ENCODE measurements at regions not wholly inside any gene's neighbourhood (a gene's known extent, or its start where the extent isn't known, plus 50 kb on each side); places are given as distances from the start of the nearest gene placed in this dataset.
"Not testable (repeated sequence)": the region's sequence is repeated elsewhere in the genome, so short reads cannot be mapped to it uniquely, and the experiment has no call there.

DNA sequence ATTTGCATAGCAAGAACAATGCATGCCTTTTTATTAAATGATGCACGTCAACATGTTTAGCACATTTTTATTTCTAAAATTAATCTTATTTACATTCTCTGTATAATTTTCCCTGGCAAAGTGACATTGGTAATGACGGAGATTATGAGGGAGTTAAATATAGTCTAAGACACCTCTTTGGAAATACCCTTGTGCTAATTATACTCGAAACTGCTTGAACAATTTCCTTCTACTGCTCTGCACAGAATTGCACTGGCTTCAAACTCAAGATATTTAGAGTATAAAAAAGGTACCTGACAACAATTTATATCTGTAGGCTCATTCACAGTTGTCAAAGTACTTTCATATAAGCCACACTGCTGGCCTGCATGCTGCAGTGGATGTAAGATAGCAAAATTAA lies 602.7 kb downstream of the NXPH1 start:
- no peak for DNase-seq (ENCODE audit: low read depth, low spot score)

DNA sequence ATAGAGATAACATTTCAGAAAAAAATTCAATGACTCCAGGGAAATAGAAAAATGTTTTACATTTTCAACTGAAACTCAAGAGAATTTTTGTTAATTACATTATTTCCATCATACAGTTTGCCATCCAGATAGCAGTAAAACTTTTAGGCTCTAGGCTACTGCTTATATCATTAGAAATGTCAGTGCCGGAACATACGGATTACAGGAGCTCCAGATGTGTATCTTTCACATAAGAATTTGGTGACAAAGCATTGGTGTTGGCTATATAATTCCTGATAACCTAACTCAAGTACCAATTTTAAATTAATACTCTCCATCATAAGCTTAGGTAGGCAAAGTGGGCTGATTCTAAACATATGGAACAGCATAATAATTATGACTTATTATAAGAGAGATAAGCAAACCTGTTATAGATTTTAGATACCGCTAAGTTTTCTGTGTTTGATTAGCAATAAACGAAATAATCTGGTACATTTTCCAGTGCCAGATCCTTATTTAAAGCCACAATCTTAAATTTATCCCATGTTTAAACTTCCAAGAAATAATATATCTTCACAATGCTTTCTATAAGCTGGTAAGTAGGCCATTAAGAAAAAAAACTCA lies 637.9 kb downstream of the NXPH1 start:
- DNase-seq (ENCODE audit: low read depth, low spot score): no peak

DNA sequence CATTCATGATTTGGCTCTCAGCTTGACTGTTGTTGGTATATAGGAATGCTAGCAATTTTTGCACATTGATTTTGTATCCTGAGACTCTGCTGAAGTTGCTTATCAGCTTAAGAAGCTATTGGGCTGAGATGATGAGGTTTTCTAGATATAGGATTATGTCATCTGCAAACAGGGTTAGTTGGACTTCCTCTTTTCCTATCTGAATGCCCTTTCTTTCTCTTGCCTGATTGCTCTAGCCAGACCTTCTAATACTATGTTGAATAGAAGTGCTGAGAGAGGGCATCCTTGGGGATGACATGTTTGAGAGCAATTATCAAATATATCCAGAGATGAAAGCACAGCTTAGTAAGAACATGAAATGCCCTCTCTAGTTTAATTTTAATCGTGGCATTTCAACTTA lies 642.4 kb downstream of the NXPH1 start:
- DNase-seq (ENCODE audit: low read depth, low spot score): not testable (repeated sequence)

DNA sequence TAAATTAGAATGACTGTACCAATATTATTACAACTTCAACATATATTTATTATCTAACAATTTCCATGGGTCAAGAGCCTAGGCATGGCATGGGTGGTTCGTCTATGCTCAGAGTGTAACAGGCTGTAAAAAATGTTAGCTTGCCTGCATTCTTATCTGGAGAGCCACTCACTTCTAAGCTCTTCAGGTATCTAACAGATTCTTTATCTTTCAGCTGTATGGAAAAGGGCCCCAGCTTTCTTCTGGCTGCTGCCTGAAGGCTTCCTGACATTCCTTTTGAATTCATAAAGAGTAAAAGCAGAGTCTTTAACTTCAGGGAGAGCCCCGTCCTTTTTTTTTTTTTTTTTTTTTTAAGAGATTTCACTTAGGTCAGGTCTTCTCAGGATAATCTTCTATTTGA lies 648.8 kb downstream of the NXPH1 start:
- DNase-seq (ENCODE audit: low read depth, low spot score): no peak

DNA sequence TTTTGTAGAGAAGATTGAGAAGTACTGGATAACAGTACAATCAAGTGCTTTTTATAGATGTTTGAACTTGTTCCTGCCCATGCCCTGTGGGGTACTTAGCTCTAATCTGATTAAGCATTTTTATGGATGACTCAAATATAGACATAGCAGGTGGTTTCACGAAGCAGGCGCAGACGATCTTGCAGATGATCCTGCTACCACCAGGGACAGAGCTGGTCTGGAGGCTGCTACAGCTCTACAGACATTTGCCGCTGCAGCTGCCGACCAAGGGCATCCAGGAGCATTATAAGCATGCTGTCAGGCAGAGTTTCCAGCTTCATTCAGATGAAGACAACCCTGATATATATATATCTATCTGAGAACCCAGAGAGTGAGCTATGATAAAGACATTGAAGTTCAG lies 650.4 kb downstream of the NXPH1 start:
- no peak for DNase-seq (ENCODE audit: low read depth, low spot score)

DNA sequence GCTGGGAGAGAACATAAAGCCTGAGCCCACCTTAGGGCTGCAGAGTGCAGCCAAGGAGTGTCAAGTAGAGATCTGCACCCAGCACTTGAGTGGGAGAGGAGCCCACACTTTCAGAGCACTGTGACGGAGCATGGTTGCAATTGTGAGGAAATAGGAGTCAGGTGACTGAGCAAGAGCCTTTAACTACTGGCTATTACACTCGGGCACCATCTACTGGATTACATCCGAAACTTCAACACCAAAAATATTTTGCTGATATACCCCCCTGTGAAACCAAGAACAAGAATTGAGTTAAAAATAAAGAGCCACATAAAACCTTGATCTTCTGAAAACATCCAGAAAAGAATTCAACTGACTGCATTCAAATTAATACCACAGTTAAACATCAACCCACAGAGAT lies 657.9 kb downstream of the NXPH1 start:
- no peak for DNase-seq (ENCODE audit: low read depth, low spot score)

DNA sequence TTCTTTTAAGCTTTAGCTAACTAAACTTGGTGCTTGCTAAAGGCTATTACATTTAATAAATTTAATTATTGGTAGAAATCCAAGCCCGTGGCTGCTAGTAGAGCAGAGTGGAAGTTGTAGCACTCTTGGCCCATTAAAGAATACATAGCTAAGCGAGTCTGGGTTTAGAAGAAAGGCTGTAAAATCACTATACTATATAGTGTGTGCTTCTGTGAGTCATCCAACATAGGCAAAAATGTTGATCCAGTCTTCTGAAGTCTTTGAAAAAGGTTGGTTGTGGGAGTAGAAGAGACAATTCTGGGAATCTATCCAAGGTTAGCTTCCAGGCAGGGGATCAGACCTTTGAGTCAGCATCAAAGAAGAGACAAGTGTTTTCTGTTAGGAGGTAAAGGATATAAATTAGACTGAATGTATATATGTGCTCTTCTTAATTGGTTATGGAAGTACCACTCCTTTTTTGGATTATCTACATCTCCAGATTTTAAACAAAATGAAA lies 664.2 kb downstream of the NXPH1 start:
- no peak for DNase-seq (ENCODE audit: low read depth, low spot score)

DNA sequence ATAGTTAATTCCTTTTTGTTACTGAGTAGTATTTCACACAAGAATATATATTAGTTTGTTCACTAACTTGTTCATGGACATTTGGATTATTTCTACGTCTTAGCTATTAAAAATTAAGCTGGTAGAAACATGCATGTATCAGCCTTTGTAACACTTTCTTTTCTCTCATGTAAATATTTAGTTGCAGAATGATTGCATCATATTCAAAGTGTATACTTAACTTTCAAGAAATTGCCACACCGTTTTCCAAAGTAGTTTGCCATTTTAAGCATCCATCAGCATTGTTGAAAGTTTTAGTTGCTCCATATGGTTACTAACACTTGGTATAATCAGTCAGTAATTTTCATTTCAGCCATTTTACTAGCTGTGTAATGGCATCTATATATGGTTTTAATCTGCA lies 666.9 kb downstream of the NXPH1 start:
- no peak for DNase-seq (ENCODE audit: low read depth, low spot score)

DNA sequence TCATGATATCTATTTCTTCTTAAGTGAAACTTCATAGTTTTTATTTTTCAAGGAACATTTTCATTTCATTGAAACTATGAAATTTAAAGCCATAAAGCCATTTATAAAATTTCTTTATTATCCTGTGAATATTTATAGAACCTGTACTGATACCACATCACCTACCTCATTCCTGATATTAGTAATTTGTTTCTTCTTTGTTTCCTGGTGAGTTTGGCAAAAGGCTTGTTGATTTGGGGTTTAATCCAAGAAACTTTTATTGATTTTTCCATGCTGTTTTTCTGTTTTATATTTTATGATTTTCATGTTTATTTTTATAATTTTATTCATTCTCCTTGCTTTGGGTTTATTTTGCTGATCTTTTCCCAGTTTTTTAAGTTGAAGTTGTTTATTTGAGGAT lies 669.4 kb downstream of the NXPH1 start:
- DNase-seq (ENCODE audit: low read depth, low spot score): no peak

DNA sequence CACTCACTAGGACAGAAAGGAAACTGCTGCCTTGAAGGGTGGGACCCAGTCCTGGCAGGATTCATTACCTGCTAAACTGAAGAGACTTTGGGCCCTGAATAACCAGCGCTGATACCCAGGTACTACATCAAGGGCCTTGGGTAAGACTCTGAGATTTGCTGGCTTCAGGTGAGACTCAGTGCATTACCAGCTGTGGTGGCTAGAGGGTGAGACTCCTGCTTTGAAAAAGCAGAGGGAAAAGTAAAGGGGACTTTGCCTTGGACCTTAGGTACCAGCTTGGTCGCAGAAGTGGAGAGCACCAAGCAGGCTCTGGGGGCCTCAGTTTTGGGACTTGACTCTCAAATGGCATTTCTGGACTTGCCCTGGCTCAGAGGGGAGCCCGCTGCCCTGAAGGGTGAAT lies 673.3 kb downstream of the NXPH1 start:
- no peak for DNase-seq (ENCODE audit: low read depth, low spot score)

DNA sequence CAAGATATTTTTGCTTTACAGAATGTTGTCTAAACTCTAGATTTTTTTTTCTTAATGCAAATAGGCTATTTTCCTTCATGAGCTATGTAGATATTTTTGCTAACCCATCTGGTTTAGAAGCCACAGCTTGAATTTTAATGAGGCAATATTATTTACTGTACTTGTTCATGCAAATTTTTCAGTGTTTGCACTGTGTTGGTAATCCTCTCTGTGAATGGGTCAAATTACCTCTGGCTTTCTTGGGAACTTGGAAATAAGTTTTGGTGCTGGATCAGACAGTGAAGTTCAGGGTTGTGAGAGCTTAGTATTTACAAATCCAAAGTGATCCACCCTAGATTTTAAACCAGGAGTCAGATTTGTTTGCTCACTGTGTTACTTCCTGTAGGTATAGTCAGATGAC lies 686.9 kb downstream of the NXPH1 start:
- DNase-seq (ENCODE audit: low read depth, low spot score): no peak

DNA sequence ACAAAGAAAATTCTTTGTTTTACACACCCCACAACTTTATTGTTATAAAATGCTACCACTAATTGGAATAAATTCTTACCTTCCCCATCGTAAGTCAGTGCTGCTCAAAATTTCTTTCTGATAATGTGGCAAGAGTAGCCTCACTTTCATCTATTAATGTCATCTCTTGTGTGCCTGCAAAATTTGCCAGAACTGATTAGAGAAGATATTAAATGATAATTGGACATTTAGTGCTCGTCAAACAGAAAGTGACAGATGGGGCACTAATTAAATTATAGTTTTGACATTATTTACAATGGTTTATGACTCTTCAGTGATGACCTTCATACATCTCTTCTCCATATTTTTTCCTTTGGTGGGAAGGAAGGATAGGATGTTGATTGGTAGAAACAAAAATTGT lies 690.9 kb downstream of the NXPH1 start:
- no peak for DNase-seq (ENCODE audit: low read depth, low spot score)

DNA sequence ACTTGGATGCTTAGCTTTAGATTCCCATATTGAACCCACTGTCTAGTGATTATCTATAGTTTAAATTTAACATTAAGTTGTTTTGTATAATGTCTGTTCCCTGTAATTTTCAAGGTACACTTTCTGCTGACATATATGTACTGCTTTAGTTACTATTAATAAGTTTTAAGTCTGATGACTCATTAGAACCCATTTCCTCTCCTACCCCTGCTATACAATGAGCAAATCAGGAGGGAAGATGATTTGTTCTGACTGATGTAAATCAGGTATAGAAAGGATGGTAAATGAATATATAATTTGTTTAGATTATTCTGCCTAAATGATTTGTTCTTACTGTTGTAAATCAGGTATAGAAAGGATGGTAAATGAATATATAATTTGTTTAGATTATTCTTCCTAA lies 691.8 kb downstream of the NXPH1 start:
- no peak for DNase-seq (ENCODE audit: low read depth, low spot score)

DNA sequence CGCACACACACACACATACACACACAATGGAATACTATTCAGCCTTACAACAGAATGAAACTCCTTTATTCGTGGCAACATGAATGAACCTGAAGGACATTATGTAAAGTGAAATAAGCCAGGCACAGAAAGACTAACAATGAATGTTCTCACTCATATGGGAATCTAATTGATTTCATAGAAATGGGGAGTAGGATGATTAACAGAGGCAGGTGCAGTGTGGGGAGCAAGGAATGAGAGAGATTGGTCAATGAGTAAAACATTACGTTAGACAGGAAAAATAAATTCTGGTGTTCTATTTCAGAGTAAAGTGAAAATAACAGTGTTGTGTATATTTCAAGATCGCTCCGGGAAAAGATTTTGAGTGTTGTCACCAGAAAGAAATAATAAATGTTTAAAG lies 694.5 kb downstream of the NXPH1 start:
- DNase-seq (ENCODE audit: low read depth, low spot score): no peak

DNA sequence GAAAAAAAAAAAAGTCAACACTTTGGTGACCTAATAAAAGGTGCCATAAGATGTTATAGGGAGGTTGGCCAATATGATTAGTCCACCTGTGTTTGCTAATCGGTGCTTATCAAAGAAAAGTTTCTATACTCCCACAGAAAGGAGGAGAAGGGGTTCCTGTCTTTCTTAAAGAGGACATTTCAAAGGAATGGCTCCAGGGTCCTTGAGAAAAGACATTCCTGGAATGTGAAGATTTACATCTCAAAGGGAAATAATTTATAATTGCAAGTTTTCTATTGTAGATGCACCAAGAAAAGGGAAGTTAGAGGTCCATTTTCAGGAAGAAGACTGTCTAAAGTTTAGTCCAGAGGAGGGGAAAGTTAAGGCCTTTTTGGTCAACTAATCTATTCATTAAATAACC lies 715.3 kb downstream of the NXPH1 start:
- no peak for DNase-seq (ENCODE audit: low read depth, low spot score)

DNA sequence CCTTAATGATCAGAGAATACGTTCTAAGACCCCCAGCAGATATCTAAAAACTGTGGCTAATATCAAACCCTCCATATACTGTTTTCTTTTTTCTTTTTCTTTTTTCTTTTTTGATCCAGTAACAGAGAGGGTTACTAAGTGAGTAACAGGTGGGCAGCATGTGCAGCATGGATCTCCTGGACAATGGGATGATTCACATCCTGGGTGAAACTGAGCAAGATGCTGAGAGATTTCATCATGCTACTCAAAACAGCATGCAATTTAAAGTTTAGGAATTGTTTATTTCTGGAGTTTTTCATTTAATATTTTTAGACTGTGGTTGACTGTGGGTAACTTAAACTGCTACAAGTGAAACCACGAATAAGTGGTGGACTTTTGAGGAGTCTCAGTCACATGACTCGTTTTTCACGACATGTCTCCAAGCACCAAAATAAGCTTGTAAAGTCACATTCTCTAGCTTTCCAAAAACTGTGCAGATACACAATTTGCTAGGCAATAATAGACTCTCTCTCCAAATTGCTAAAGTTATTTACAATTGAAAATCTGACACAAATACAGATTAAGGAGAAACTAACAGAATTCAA lies 716.2 kb downstream of the NXPH1 start:
- no peak for DNase-seq (ENCODE audit: low read depth, low spot score)

DNA sequence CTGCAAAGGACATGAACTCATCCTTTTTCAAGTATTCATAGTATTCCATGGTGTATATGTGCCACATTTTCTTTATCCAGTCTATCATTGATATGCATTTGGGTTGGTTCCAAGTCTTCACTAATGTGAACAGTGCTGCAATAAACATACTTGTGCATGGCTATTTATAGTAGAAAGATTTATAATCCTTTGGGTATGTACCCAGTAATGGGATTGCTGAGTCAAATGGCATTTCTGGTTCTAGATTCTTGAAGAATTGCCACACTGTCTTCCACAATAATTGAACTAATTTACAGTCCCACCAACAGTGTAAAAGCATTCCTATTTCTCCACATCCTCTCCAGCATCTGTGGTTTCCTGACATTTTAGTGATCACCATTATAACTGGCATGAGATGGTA lies 730.3 kb downstream of the NXPH1 start:
- not testable (repeated sequence) for DNase-seq (ENCODE audit: low read depth, low spot score)

DNA sequence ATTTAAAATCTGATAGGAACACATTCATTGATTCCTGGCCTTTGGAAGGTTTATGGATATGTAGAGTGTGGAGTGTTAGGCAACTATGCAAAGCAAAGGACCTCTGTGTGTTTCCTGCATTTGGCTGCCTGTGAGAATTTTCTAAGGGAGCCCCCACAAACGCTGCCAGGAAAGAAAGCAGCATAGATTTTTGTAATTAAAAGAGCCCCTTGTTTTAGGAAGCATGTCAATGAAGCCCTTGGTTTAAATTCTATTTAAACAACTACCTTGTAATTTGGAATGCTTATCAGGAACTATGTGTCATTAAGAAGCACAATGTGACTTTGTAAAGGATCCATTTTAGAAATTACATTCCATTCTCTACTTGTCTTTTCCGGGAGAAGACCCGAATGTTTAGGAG lies 742.5 kb downstream of the NXPH1 start:
- DNase-seq (ENCODE audit: low read depth, low spot score): no peak

DNA sequence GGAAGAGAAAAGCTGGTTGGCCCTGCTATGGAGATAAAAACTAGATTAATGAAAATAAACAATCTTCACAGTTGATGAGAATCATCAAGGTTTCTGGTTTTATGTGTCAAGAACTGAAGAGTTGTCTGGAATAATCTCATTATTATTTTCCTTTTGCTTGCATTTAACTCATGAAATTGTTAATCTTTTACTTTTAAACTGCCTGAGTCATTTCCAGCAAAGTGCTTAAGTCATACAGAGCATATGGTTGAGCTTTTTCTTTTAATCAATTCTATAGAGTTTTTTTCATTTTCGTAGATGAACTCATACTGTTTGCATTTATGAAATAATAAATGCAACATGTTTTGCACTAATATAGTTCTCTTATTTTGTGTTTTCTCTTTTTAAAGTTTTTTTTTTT lies 747.9 kb downstream of the NXPH1 start:
- DNase-seq (ENCODE audit: low read depth, low spot score): no peak

DNA sequence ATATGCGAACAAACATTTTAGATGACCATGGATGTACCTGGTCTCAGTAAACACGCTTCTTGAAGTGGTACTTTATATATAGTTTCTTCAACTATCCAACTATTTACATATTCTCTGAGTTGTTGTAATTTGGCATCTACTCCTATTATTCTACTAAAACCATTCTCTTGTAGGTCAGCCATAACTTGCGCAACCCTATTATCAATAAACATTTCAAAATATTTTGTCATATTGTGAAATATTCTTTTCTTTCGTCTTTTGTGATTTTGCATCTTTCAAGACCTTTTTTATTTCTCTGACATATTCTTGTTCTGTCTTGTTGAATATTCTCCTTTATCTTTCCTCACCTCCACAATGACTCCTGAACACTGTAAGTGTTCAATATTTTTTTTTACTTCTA lies 753.3 kb downstream of the NXPH1 start:
- no peak for DNase-seq (ENCODE audit: low read depth, low spot score)

DNA sequence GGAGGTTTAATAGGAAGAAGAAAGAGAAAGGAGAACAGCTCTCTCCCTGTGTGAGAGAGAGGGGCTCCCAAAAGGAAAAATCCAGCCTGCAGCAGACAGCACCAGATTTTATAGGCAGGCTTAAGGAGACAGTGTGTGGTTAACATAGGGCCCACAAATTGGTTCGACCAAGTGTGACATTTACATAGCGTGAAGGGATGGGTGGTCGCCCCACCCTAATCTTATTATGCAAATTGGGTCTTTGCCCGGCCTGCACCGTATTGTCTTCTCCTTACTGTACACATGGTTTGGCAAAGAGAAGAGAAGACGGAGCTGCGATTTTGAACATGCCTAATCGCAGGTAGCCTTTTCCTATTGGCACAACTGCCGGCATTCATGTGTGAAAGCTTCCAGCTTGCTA lies 756.3 kb downstream of the NXPH1 start:
- no peak for DNase-seq (ENCODE audit: low read depth, low spot score)

DNA sequence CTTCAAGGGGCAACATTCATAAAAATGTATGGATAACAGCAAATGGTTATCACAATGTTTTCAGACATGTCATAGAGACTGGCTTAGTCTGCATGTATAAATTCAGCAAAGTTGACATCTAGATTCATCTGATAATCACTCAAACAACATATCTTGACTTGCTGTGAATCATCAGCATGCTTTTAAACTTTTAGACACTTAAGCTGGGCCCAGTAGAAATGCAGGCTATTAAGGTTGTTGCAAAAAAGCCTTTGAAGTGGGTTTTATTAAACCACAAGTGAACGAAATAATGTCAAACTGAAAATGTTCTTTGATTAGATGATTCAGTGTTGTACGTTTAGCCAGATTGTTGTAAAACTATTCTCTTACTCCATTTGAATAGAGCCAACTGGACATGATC lies 759.6 kb downstream of the NXPH1 start:
- DNase-seq (ENCODE audit: low read depth, low spot score): no peak

DNA sequence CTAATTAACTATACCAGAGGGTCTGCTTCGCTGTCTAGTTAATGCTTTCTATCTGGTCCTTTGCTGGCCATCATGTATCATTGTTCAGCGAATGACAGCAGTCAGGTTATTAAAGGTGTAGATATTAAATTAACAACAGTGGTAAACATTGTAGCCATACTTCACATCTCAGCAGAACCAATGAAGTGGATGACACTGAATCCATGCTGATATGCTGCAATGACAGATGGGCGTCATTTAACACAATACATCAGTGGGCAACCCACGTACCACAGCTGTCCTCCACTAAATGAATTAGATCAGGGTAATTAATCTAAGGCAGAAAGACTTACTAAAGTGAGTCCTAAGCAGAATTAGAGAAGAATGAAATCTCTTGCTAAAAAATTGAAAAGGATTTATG lies 767.2 kb downstream of the NXPH1 start:
- DNase-seq (ENCODE audit: low read depth, low spot score): no peak

DNA sequence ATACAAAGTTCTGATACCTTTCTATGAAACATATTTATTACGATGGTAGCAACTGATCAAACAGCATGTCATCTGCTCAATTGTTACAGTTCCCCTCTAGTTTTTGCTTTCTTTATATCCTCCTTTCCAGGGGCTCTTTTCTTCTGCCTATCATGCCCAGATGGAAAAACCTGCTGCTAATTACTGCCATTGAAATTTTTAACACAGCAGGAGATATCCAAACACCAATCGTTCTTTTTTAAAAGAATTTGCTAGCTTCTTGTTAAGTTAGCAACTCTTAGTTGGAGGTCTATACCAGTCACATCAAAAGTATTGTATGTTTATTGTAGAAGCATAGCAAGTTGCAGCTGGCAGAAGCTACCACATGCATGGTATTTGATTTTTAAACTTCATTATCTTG lies 768.5 kb downstream of the NXPH1 start:
- no peak for DNase-seq (ENCODE audit: low read depth, low spot score)
